GM12878 (cell line): ENCODE measurements at regions not wholly inside any gene's neighbourhood (a gene's known extent, or its start where the extent isn't known, plus 50 kb on each side); places are given as distances from the start of the nearest gene placed in this dataset.
"Not testable (repeated sequence)": the region's sequence is repeated elsewhere in the genome, so short reads cannot be mapped to it uniquely, and the experiment has no call there.

ENCODE experiments used
- ATAC-seq: fragments of 200-7000 bp; cut with Tn5 transposase; 3 replicates; pipeline ENCODE4 v1.9.1; 2020; ENCODE audit warnings: mild to moderate bottlenecking, moderate library complexity
- BruUV-seq: library from RNA; stranded (reverse); fragments of 400-500 nt; replicated peaks from 2 replicates; lab custom pipeline; 2021; lab: Mats Ljungman, UMichigan
- CTCF ChIA-PET: fragments of 300-600 bp; sonication (Branson Sonifier 250); formaldehyde crosslinking; extraction: SDS; loops from one replicate; lab custom pipeline; 2021; ENCODE audit warnings: inconsistent platforms; lab: Yijun Ruan, JAX
- POLR2A ChIA-PET: fragments of 350-600 bp; formaldehyde crosslinking; extraction: SDS; loops from one replicate; lab custom pipeline; 2021; ENCODE audit warnings: inconsistent platforms; lab: Charles Lee
- RAD21 ChIA-PET: fragments of 300-600 bp; sonication (Branson Sonifier 250); formaldehyde crosslinking; loops from one replicate; lab custom pipeline; 2023; ENCODE audit warnings: antibody characterized with exemption; ENCODE audit not compliant: unreplicated experiment; lab: Charles Lee
- SMC1A ChIA-PET: fragments of 300-600 bp; sonication (Branson Sonifier 250); formaldehyde crosslinking; loops from one replicate; lab custom pipeline; 2023; ENCODE audit not compliant: unreplicated experiment, uncharacterized antibody; lab: Charles Lee
- DNase-seq: peaks from one replicate; pipeline ENCODE4 v3.0.0-alpha.2; 2011; ENCODE audit warnings: low read depth, low spot score
- FAIRE-seq: peaks from 3 replicates; lab custom pipeline; 2011; peaks lifted over from hg19 to GRCh38; lab: Jason Lieb, UNC
- H2AFZ ChIP-seq: 2 replicates; pipeline ENCODE4 v1.6.0; 2011; ENCODE audit warnings: low read depth, low read length, control low read depth; ENCODE audit not compliant: control insufficient read depth
- H3K27ac ChIP-seq: 2 replicates; pipeline ENCODE4 v1.5.1; 2011; ENCODE audit warnings: control low read depth; ENCODE audit not compliant: control insufficient read depth, insufficient read depth
- H3K27me3 ChIP-seq, 2 experiments: replicated peaks in 1 of 2; 2 replicates each; pipeline versions ENCODE4 v1.6.0 to v1.6.1; 2011; ENCODE audit warnings: low read length in 1 of 2; ENCODE audit not compliant: control insufficient read depth in 2 of 2, insufficient read depth in 2 of 2
- H3K36me3 ChIP-seq, 2 experiments: 2 replicates each; pipeline ENCODE4 v1.5.1; 2011; ENCODE audit warnings: low read length in 1 of 2; ENCODE audit not compliant: control insufficient read depth in 2 of 2, insufficient read depth in 2 of 2
- H3K4me1 ChIP-seq: 2 replicates; pipeline ENCODE4 v1.6.1; 2011; ENCODE audit warnings: mild to moderate bottlenecking, low read length, moderate library complexity, mixed read lengths; ENCODE audit not compliant: control insufficient read depth, insufficient read depth
- H3K4me2 ChIP-seq: 2 replicates; pipeline ENCODE4 v1.6.0; 2011; ENCODE audit warnings: control low read depth; ENCODE audit not compliant: control insufficient read depth, insufficient read depth
- H3K4me3 ChIP-seq: fragments of 200-600 bp; sonication (generic); 2 replicates; pipeline ENCODE4 v1.5.1; 2016
- H3K79me2 ChIP-seq: 2 replicates; pipeline ENCODE4 v1.6.0; 2011; ENCODE audit warnings: low read length; ENCODE audit not compliant: control insufficient read depth, insufficient read depth
- H3K9ac ChIP-seq: 2 replicates; pipeline ENCODE4 v1.8.0; 2011; ENCODE audit warnings: low read length, control low read depth, mixed read lengths; ENCODE audit not compliant: control insufficient read depth, insufficient read depth
- H3K9me3 ChIP-seq: replicated peaks from 3 replicates; pipeline ENCODE4 v1.5.1; 2011; ENCODE audit warnings: mild to moderate bottlenecking, low read length; ENCODE audit not compliant: control insufficient read depth, insufficient read depth
- H4K20me1 ChIP-seq: 2 replicates; pipeline ENCODE4 v1.6.0; 2011; ENCODE audit not compliant: control insufficient read depth, insufficient read depth
- BACH1 ChIP-seq: fragments of 450-650 bp; IDR thresholded peaks from 2 replicates; pipeline ENCODE4 v1.6.1; 2017; ENCODE audit warnings: mild to moderate bottlenecking, borderline replicate concordance
- CBFB ChIP-seq: IDR thresholded peaks from 2 replicates; pipeline ENCODE4 v1.6.1; 2016; ENCODE audit warnings: antibody characterized with exemption, low read depth
- CHD2 ChIP-seq: IDR thresholded peaks from 2 replicates; pipeline ENCODE4 v1.6.1; 2011; ENCODE audit warnings: low read depth, low read length, improper control_type of control experiment, borderline replicate concordance
- CREB1 ChIP-seq: IDR thresholded peaks from 2 replicates; pipeline ENCODE4 v1.6.1; 2012; ENCODE audit warnings: low read depth, mild to moderate bottlenecking, inconsistent platforms
- CREM ChIP-seq: IDR thresholded peaks from 2 replicates; pipeline ENCODE4 v1.6.1; 2014; ENCODE audit warnings: antibody characterized with exemption, low read depth
- EGR1 ChIP-seq, 2 experiments: IDR thresholded peaks; 1 replicate in 1 of 2; 2 replicates in 1 of 2; pipeline ENCODE4 v1.6.1; 2011 to 2012; ENCODE audit warnings: low read depth in 2 of 2, low read length in 2 of 2, borderline replicate concordance in 1 of 2, mild to moderate bottlenecking in 1 of 2, moderate library complexity in 1 of 2
- KDM1A ChIP-seq: fragments of 200-600 bp; sonication (generic); IDR thresholded peaks from 2 replicates; pipeline ENCODE4 v1.6.1; 2016; ENCODE audit warnings: borderline replicate concordance
- MTA2 ChIP-seq: fragments of 450-650 bp; IDR thresholded peaks from 2 replicates; pipeline ENCODE4 v1.6.1; 2016; ENCODE audit warnings: low read depth, mild to moderate bottlenecking, moderate library complexity
- MYC ChIP-seq: IDR thresholded peaks from 2 replicates; pipeline ENCODE4 v1.6.1; 2011; ENCODE audit warnings: mild to moderate bottlenecking, low read length, moderate library complexity, inconsistent platforms; ENCODE audit not compliant: insufficient read depth, insufficient replicate concordance, insufficient read length, severe bottlenecking
- RCOR1 ChIP-seq: conservative IDR thresholded peaks from 2 replicates; pipeline ENCODE4 v1.6.1; 2012; ENCODE audit warnings: low read depth, low read length, improper control_type of control experiment
- SIN3A ChIP-seq: IDR thresholded peaks from 2 replicates; pipeline ENCODE4 v1.6.1; 2012; ENCODE audit warnings: low read depth, low read length, improper control_type of control experiment
- SRF ChIP-seq, 2 experiments: IDR thresholded peaks; 2 replicates each; pipeline ENCODE4 v1.6.1; 2011; ENCODE audit warnings: low read depth in 2 of 2, low read length in 2 of 2, mild to moderate bottlenecking in 1 of 2, moderate library complexity in 1 of 2
- SUZ12 ChIP-seq: fragments of 200-600 bp; sonication (generic); IDR thresholded peaks from one replicate; pipeline ENCODE4 v1.6.1; 2018; ENCODE audit warnings: antibody characterized with exemption, mild to moderate bottlenecking; ENCODE audit not compliant: unreplicated experiment
- WGBS: methylation state at CpG from one replicate; pipeline ENCODE4 v1.1.6; 2016; ENCODE audit warnings: low lambda C conversion rate; ENCODE audit not compliant: insufficient replicate concordance, insufficient coverage; ENCODE audit errors: missing lambda C conversion rate; 5-methylcytosine and 5-hydroxymethylcytosine counted together
- in situ Hi-C: fragments of 300-500 bp; cut with MboI; formaldehyde crosslinking; loops from 9 replicates; pipeline ENCODE4 v1.14.3; 2018; ENCODE audit warnings: mixed read lengths
- intact Hi-C: fragments of 100-400 bp; cut with micrococcal nuclease; formaldehyde crosslinking; loops from one replicate; pipeline ENCODE4 v1.14.2; 2022; ENCODE audit not compliant: unreplicated experiment
- TF ChIP-seq, protein P1 (sequence below): fragments of 450-650 bp; formaldehyde crosslinking; IDR thresholded peaks from 2 replicates; pipeline ENCODE4 v1.5.0; 2022; ENCODE audit warnings: mild to moderate bottlenecking, missing genetic modification characterization
- TF ChIP-seq, protein P2 (sequence below): fragments of 450-650 bp; IDR thresholded peaks from 2 replicates; pipeline ENCODE4 v1.6.1; 2017; ENCODE audit warnings: borderline replicate concordance

DNA sequence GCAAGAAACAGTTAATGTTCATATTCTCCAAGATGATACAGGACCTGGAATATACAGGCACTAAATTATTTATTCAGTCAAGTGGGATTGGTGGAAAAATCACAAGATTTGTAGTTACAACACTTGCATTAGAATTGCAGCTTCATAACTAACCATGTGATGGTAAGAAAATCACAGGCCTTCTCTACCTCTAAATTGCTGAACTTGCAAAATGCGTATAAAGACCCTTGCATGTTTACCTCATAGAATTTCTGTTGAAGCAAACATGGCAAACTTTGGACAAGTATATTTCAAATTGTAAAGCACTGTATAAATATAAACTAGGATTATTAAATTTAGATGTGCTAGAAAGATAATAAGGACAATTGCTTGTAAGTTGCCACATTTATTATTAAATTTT lies 215.1 kb downstream of the TMA16 start (continued):
- TF ChIP-seq, protein P1, sequence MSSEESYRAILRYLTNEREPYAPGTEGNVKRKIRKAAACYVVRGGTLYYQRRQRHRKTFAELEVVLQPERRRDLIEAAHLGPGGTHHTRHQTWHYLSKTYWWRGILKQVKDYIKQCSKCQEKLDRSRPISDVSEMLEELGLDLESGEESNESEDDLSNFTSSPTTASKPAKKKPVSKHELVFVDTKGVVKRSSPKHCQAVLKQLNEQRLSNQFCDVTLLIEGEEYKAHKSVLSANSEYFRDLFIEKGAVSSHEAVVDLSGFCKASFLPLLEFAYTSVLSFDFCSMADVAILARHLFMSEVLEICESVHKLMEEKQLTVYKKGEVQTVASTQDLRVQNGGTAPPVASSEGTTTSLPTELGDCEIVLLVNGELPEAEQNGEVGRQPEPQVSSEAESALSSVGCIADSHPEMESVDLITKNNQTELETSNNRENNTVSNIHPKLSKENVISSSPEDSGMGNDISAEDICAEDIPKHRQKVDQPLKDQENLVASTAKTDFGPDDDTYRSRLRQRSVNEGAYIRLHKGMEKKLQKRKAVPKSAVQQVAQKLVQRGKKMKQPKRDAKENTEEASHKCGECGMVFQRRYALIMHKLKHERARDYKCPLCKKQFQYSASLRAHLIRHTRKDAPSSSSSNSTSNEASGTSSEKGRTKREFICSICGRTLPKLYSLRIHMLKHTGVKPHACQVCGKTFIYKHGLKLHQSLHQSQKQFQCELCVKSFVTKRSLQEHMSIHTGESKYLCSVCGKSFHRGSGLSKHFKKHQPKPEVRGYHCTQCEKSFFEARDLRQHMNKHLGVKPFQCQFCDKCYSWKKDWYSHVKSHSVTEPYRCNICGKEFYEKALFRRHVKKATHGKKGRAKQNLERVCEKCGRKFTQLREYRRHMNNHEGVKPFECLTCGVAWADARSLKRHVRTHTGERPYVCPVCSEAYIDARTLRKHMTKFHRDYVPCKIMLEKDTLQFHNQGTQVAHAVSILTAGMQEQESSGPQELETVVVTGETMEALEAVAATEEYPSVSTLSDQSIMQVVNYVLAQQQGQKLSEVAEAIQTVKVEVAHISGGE (CRISPR knock-in tag), result no peak
- TF ChIP-seq CREB1, result no peak
- no peak for TF ChIP-seq CBFB
- TF ChIP-seq SIN3A, result no peak
- no peak for TF ChIP-seq RCOR1
- no peak for TF ChIP-seq EGR1 (IDR thresholded peaks at IDR 0.05; ENCODE audit: borderline replicate concordance in 1 of 2, low read depth in 2 of 2, low read length in 2 of 2)
- TF ChIP-seq, all 136 proteins: peak for 0

DNA sequence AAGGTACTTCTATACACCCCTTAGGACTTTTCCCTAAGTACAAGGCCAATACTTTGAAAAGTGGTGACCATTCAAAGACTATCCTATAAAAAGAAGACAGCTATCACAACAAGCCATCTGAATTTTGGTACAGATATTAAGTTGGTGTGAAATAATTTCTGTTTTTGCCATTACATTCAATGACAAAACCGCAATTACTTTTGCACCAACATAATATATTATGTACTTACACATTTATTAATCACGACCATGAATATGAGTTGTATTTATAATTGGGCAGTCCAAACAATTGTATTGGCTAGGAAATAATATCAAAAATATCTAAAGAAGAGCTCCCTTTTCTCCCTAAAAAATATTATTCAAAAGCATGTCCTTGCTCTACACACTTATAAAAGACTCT lies 215.7 kb downstream of the TMA16 start:
- SMC1A ChIA-PET, result interaction anchor here (0.8 kb wide), 1 partner anchor 154 kb away, joined by 3 read pairs; no protein-coding TSS in a partner anchor
- FAIRE-seq, result no peak

DNA sequence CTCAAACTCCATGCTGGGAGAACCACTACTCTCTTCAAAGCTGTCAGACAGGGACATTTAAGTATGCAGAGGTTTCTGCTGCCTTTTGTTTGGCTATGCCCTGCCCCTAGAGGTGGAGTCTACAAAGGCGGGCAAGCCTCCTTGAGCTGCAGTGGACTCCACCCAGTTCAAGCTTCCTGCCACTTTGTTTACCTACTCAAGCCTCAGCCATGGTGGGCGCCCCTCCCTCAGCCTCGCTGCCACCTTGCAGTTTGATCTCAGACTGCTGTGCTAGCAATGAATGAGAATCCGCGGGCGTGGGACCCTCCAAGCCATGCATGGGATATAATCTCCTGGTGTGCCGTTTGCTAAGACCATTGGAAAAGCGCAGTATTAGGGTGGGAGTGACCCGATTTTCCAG lies 230.0 kb downstream of the TMA16 start:
- H3K79me2 ChIP-seq, H3K4me2 ChIP-seq, H3K9ac ChIP-seq, CTCF ChIA-PET, DNase-seq, H3K27me3 ChIP-seq, intact Hi-C loops, RAD21 ChIA-PET, H2AFZ ChIP-seq, H3K36me3 ChIP-seq, FAIRE-seq, POLR2A ChIA-PET, H3K9me3 ChIP-seq, H3K4me3 ChIP-seq, H4K20me1 ChIP-seq, ATAC-seq, in situ Hi-C loops, SMC1A ChIA-PET, H3K27ac ChIP-seq, BruUV-seq, H3K4me1 ChIP-seq: not testable (repeated sequence)
- WGBS, result 60% methylated on average over 9 of the region's 9 CpGs

More for the DNA sequence above, 215.7 kb downstream of the TMA16 start:
- no TSS peak for BruUV-seq
- ChIA-PET CTCF (no interaction called here), POLR2A (no interaction called here), RAD21 (no interaction called here)
- no peaks in the 10 kb centered on the region for H3K4me1 ChIP-seq
- TF ChIP-seq CREM (no peak), CHD2 (no peak), BACH1 (no peak), MTA2 (no peak), KDM1A (no peak), SRF (IDR thresholded peaks at IDR 0.05; ENCODE audit: low read depth in 2 of 2, low read length in 2 of 2) (no peak), SUZ12 (no peak), MYC (no peak)
- TF ChIP-seq, protein P2, sequence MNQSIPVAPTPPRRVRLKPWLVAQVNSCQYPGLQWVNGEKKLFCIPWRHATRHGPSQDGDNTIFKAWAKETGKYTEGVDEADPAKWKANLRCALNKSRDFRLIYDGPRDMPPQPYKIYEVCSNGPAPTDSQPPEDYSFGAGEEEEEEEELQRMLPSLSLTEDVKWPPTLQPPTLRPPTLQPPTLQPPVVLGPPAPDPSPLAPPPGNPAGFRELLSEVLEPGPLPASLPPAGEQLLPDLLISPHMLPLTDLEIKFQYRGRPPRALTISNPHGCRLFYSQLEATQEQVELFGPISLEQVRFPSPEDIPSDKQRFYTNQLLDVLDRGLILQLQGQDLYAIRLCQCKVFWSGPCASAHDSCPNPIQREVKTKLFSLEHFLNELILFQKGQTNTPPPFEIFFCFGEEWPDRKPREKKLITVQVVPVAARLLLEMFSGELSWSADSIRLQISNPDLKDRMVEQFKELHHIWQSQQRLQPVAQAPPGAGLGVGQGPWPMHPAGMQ, result no peak
- no peaks in the 10 kb centered on the region for H3K36me3 ChIP-seq
- H3K4me3 ChIP-seq, result no peak overlapping the region
- no peaks in the 10 kb centered on the region for H4K20me1 ChIP-seq
- in situ Hi-C loops (no loop called here), intact Hi-C loops (no loop called here)
- H3K9ac ChIP-seq, result no peak overlapping the region
- 37% methylated on average over 2 of the region's 2 CpGs for WGBS
- H3K27ac ChIP-seq, result no peak overlapping the region
- ATAC-seq, result no peak
- no peaks in the 10 kb centered on the region for H3K9me3 ChIP-seq
- H3K27me3 ChIP-seq, result no peaks in the 10 kb centered on the region
- H3K79me2 ChIP-seq, result no peaks in the 10 kb centered on the region
- no peak overlapping the region for H2AFZ ChIP-seq
- DNase-seq, result no peak
- H3K4me2 ChIP-seq, result no peak overlapping the region
